Cardiac septum (tissue), 1 donor: ENCODE measurements at regions not wholly inside any gene's neighbourhood (a gene's known extent, or its start where the extent isn't known, plus 50 kb on each side); places are given as distances from the start of the nearest gene placed in this dataset.
"Not testable (repeated sequence)": the region's sequence is repeated elsewhere in the genome, so short reads cannot be mapped to it uniquely, and the experiment has no call there.

Experiments used
- DNase-seq: peaks from one replicate; pipeline ENCODE4 v3.0.0-alpha.2; 2020; ENCODE audit warnings: low spot score
- intact Hi-C: fragments of 100-400 bp; cut with DNase I; formaldehyde crosslinking; loops from one replicate; pipeline ENCODE4 v1.14.0; 2022
- donor health status: DM: no; HTN: no; CAD: no.

DNA sequence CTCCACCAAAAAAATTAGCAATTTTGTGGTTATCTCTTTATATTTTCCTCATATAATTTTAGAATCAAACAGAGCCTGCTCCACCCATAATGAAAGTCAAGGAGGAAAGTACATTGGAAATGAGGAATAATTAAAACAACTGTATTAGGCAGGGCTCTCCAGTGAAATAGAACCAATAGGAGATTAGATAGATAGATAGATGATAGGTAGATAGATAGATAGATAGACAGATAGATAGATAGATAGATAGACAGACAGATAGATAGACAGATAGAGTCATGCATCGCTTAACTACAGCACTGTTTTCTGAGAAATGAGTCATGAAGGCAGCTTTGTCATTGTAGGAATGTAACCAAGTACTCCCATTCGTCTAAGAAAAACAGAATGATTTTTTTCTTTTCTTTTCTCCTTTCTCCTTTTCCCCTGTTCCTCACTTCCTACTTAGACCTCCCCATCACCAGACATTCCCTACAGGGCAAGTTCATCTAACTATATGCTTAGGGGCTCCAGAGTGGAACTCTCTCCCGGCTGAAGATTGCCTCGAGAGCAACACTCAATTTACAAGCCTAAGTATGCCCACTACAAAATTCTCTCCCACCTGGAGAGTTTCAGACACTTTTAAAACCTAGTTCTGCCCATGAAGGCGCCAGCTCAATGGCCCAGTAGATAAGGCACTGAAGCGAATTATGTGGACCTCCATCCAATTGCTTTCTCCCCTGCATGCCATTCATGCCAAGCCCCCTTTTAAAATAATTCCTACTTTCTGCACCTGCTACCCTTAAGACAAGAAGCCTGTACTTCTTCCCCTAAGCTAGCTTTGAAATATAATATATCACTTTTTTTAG is 53.3 kb upstream of the LIPC start:
- no peak for DNase-seq
- intact Hi-C loops, result no loop called here

DNA sequence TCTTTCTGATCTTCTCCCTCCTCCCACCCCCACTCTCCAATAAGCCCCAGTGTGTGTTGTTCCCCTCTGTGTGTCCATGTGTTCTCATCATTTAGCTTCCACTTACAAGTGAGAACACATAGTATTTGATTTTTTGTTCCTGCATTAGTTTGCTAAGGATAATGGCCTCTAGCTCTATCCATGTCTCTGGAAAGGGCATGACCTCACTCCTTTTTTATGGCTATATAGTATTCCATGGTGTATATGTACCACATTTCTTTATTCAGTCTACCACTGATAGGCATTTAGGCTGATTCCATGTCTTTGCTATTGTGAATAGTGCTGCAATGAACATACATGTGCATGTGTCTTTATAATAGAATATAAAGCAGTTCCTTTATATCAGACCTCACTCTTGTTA is 52.3 kb upstream of the LIPC start:
- DNase-seq, intact Hi-C loops: not testable (repeated sequence)

DNA sequence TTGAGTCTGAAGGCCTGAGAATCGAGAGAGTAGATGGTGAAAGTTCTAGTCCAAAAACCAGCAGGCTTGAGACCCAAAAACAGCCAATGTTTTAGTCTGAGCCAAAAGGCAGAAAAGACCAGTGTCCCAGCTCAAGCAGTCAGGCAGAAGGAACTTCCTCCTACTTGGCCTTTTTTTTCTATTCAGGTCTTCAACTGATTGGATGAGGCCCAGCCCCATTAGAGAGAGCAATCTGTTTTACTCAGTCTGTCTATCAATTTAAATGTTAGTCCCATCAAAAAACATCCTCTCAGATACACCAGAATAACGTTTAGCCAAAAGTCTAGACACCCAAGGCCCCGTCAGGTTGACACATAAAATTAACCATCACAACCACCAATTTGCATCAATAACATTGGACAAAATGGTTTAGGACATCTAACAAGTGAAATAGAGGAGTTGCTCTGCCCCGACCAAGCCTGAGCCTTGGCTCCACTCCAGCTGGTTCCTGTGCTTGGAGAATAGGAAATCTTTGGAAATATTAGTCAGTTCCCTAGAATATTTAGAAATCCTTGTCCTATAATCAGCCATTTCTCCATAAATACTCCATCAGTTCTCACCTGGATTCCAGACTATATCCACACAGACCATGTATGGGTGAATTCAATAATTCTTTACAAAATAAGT is 51.4 kb upstream of the LIPC start:
- intact Hi-C loops, result no loop called here
- no peak for DNase-seq

DNA sequence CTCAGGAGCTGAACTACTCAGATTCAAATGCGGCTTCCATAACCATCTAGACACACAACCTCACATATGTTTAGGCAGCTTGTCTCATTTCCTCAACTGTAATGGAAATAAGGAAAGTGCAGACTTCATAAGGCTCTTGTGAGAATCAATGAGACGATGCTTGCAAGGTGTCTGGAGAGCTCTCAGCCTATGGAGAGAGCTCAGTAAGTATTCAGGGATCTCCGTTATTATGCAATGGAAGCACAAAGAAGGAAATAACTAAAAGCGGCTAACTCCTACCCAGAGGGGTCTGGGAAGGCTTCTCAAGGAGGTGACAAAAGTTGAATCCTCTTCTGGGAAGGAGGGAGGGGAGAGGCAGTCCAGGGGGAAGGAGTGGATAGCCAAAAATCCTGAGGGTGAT is 50.1 kb upstream of the LIPC start:
- DNase-seq, result no peak
- intact Hi-C loops, result no loop called here
